HG02678 (cell line): ENCODE measurements at regions not wholly inside any gene's neighbourhood (a gene's known extent, or its start where the extent isn't known, plus 50 kb on each side); places are given as distances from the start of the nearest gene placed in this dataset.
A peak's percentile ranks its signal among the peaks of the same experiment; 100 is the strongest.
"Not testable (repeated sequence)": the region's sequence is repeated elsewhere in the genome, so short reads cannot be mapped to it uniquely, and the experiment has no call there.

Experiments used
- ATAC-seq: cut with Tn5 transposase; IDR thresholded peaks from one replicate; pipeline ENCODE4 v1.9.1; 2021; ENCODE audit warnings: mild to moderate bottlenecking, moderate library complexity; ENCODE audit not compliant: unreplicated experiment

GRCh38 chr16:58963479-58963878, 229.4 kb upstream of the GOT2 start:
- ATAC-seq: no peak

- ATAC-seq: no peak
These were observed 228.7 kb upstream of the GOT2 start for GRCh38 chr16:58962811-58963210.

- ATAC-seq: no peak
These were observed 226.4 kb upstream of the GOT2 start for GRCh38 chr16:58960484-58960883.

- ATAC-seq: no peak
These were observed 225.9 kb upstream of the GOT2 start for GRCh38 chr16:58960034-58960433.

- no peak for ATAC-seq
These were observed 224.6 kb upstream of the GOT2 start for GRCh38 chr16:58958749-58959148.

- no peak for ATAC-seq
These were observed 214.1 kb upstream of the GOT2 start for GRCh38 chr16:58948244-58948643.

GRCh38 chr16:58940609-58941008, 206.5 kb upstream of the GOT2 start:
- no peak for ATAC-seq

- ATAC-seq: no peak
These were observed 204.7 kb upstream of the GOT2 start for GRCh38 chr16:58938811-58939210.

- no peak for ATAC-seq
These were observed 203.5 kb upstream of the GOT2 start for GRCh38 chr16:58937661-58938060.

GRCh38 chr16:58933186-58933585, 199.1 kb upstream of the GOT2 start:
- no peak for ATAC-seq

- ATAC-seq: no peak
These were observed 197.3 kb upstream of the GOT2 start for GRCh38 chr16:58931436-58931835.

GRCh38 chr16:58923094-58923493, 189.0 kb upstream of the GOT2 start:
- ATAC-seq: no peak

GRCh38 chr16:58913456-58913855, 179.3 kb upstream of the GOT2 start:
- no peak for ATAC-seq

- no peak for ATAC-seq
These were observed 178.5 kb upstream of the GOT2 start for GRCh38 chr16:58912571-58912970.

GRCh38 chr16:58906981-58907715, 173.0 kb upstream of the GOT2 start:
- ATAC-seq: no peak

- ATAC-seq: no peak
These were observed 170.2 kb upstream of the GOT2 start for GRCh38 chr16:58904291-58904690.

GRCh38 chr16:58889516-58889915, 155.4 kb upstream of the GOT2 start:
- ATAC-seq: no peak

GRCh38 chr16:58885528-58886170, 151.5 kb upstream of the GOT2 start:
- ATAC-seq: peak; percentile 52

- ATAC-seq: no peak
These were observed 150.0 kb upstream of the GOT2 start for GRCh38 chr16:58884141-58884540.

- ATAC-seq: no peak
These were observed 149.0 kb upstream of the GOT2 start for GRCh38 chr16:58883131-58883530.

GRCh38 chr16:58882292-58882691, 148.2 kb upstream of the GOT2 start:
- ATAC-seq: peak; percentile 94

GRCh38 chr16:58878641-58879040, 144.5 kb upstream of the GOT2 start:
- ATAC-seq: not testable (repeated sequence)

- ATAC-seq: no peak
These were observed 132.8 kb upstream of the GOT2 start for GRCh38 chr16:58866935-58867334.
